Endothelial cell of hepatic sinusoid (primary cell): ENCODE measurements at regions not wholly inside any gene's neighbourhood (a gene's known extent, or its start where the extent isn't known, plus 50 kb on each side); places are given as distances from the start of the nearest gene placed in this dataset.
"Not testable (repeated sequence)": the region's sequence is repeated elsewhere in the genome, so short reads cannot be mapped to it uniquely, and the experiment has no call there.

Experiments used
- in situ Hi-C: cut with HindIII; loops from 2 replicates; pipeline ENCODE4 v1.10.0; 2017; ENCODE audit warnings: low sequenced_read_pairs

DNA sequence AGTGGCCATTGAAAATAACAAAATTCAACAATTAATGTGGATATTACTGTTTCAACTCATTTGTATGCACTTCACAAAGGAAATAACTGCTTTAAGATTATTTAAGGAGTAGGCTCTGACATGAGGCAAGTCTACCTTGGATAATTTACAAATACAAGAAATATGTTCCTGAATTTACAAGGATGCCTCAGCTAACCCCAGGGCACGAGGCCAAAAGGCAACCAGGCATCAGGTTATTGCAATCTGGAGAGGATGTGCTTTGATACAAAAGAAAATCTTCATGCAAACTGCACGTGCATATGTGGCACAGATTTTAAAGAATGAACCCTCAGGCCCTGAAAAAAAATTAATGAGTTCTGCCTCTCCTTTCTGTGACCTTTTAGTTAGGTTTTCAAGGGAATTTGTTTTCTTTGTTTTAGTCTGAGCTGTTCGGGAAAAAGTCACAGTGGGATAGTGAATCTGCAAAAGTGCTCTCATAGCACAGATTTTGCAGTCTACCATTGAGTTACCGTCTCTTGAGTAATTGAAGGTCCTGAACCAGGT lies 1304.2 kb upstream of the ADGRL4 start:
- in situ Hi-C loops: no loop called here

DNA sequence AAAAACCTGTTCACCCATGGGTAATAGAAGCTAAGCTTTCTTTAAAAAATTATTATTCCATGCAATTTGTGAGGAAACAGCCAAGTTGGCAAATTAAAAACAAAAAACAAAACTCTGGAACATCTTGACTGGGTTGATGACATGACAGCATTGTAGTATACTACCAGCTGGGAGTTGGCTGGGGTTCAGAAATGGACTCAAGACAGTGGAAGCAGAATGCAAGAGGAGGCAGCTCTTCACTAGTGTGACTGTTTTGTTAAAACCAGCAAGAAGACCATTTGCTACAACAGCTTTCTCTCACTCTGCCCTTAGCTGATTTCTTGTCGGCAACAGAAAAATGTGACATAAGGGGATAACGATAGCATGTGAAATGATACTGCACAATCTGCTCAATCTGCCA lies 1298.9 kb upstream of the ADGRL4 start:
- in situ Hi-C loops: no loop called here

DNA sequence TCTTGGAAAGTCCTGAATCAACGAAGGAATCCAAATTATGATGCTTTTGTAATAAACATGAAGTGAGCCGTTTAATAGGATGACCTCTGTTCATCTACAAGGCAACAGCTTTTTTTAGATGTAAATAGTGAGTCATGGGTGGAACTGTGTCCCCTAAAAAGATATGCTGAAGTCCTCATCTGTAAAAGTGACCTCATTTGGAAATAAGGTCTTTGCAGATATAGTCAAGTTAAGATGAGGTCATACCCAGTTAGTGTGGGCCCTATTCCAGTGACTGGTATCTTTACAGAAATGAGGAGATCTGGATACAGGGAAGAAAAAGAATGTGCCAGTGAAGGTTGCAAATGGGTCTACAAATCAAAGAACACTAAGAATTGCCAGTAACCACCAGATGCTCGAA lies 1287.3 kb upstream of the ADGRL4 start:
- in situ Hi-C loops: no loop called here

DNA sequence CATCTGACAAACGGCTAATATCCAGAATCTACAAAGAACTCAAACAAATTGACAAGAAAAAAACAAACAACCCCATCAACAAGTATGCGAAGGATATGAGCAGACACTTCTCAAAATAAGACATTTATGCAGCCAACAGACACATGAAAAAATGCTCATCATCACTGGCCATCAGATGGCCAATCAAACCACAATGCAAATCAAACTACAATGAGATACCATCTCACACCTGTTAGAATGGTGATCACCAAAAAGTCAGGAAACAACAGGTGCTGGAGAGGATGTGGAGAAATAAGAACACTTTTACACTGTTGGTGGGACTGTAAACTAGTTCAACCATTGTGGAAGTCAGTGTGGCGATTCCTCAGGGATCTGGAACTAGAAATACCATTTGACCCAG lies 1282.2 kb upstream of the ADGRL4 start:
- in situ Hi-C loops: not testable (repeated sequence)

DNA sequence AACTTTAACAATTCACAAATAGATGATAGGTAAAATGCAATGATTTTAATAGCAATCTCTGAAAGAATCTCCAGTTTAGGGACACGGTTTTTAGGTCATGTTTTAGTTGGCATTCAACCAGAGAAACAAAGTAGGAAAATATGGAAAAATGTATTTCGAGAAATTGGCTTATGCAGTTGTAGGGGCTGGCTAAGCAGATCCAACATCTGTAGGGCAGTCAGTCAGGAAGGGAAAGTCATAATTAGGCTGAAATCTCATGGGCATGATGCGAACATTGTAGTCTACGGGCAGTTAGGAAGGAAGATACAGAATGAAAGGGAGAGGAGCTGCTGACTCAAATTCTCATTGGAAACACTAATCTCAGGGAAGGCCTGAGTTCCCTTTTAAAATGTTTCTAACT lies 1276.0 kb upstream of the ADGRL4 start:
- in situ Hi-C loops: no loop called here

DNA sequence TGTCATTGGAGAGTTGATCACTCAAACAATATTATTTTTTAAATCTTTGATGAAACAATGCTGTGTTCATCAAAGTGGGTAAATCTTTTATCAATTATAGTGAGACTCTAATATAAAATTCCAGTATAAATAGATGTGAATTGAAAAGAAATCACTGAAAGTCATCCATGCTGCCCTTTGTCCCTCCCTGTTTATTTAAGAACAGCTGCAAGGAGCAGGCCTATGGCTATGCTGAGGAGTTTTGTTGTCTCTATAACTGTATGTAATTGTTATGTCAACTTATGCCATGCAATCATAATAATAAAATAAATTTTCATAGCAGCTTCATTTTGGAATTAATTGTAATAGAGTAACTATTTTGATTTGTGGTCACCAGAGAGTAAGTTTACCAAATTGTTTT lies 1272.4 kb upstream of the ADGRL4 start:
- in situ Hi-C loops: no loop called here

DNA sequence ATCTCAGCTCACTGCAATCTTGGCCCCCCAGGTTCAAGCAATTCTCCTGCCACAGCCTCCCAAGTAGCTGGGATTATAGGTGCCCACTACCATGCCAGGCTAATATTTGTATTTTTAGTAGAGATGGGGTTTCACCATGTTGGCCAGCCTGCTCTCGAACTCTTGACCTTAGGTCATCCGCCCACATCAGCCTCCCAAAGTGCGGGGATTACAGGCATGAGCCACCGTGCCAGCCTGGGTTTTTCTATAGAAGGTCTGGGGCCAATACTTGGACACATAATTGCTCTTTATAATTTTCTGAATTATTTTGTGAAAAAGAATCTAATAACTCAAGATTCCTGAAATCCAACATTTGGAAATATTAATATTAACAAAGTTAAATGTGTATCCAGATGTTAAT lies 1267.7 kb upstream of the ADGRL4 start:
- in situ Hi-C loops: no loop called here

DNA sequence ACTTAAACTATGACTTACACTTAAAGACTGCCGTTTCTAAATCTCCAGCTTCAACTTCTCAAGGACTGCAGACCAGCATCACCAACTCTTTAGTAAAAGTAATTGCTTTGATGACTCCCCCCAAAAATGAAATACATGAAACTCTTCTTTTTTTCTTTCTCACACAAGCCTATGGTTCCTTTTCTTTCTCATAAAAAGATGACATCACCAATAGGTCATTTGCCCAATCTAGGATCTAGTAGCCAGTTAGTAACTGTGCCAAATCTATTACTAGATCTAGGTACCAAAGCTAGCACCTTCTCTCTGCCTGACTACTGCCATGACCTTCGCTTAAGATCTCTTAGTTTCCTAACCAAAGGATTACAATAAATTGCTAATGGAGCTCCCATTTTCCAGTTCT lies 1266.0 kb upstream of the ADGRL4 start:
- in situ Hi-C loops: no loop called here

DNA sequence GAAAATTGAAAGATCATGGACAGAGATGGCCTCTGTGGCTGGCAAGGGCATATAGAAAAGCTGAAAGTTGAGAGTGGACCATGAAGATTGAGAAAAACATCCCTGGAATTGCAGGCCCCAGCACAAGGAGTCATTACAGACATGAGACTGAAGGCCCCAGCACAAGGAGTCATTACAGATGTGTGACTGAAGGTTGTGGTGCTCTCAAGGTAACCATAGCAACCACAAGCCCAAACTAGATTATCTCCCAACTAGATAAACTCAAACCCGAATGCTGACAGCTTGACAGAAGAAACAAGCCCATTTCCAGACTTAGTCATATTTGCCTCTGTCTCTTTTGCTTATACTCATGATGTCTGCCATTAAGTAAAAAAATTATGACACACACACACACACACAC lies 1252.1 kb upstream of the ADGRL4 start:
- in situ Hi-C loops: no loop called here

DNA sequence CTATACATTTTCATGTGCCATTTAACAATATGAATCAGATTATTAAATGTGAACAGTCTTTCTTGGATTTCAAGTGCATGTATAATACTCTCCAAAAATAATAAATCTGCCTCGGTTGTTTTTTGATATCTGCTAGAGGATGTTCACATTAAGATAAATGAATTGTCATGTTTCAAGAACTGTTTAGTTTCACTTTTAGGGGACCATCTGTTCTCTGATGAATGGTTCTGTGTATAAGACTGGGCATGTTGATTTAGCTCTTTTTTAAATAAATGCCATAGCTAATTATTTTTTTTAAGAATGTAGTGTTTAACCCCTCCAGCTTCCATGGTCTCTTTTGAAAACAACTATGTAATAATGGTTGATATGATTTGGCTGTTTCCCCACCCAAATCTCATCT lies 1245.1 kb upstream of the ADGRL4 start:
- in situ Hi-C loops: no loop called here

DNA sequence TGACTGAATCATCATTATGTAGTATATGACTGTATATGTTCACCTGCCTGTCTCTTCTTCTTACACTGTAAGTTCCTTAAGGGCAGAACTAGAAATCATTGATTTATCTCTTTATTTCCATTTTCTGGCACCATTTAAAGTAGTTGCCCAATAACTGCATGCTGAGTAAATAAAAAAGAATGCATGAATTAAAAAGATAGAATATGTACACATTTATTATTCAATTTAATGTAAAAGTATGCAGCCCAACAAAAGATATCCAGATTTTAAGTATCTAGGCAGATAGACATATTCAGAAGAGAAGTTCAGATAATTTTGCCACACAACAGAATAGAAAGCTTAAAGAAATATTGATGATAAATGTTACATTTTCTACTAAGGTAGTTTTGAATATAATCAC lies 1244.6 kb upstream of the ADGRL4 start:
- in situ Hi-C loops: no loop called here

DNA sequence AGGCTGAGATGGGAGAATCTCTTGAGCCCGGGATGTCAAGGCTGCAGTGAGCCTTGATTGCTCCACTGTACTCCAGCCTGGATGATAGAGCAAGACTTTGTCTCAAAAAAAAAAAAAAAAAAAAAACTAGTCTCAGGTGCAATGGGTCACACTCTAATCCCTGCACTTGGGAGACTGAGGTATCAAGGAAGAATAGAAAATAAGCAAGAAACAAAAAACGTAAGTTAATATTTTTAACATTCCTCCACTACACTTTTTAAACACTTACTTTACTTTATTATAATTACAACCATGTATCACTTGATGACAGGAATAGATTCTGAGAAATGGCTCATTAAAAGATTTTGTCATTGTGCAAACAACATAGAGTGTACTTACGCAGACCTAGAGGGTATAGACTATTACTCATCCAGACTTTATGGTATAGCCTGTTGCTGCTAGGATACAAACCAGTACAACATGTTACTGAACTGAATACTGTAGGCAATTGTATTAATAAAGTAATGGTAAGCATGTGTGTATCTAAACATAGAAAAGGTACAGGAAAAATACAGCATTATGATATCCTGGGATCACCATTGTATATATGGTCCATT lies 1244.1 kb upstream of the ADGRL4 start:
- in situ Hi-C loops: no loop called here

DNA sequence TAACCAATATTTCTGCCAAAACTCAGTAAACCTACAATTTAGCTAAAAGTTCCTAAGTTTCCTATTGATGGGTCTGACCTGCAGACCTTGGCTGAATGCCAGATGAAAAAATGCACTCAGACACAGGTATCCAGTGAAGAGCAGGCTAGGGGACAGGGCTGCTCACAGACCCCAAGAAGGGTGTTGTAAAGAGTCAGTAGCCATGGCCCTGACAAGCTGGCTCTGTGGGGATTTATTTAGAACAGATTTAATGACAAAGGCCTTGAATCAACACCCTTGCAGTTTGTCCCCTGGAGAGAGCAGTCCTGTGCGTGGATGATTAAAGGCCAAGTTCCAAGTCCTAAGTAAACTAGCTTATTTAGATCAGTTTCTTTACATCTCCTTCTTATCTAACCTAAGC lies 1243.2 kb upstream of the ADGRL4 start:
- in situ Hi-C loops: no loop called here

DNA sequence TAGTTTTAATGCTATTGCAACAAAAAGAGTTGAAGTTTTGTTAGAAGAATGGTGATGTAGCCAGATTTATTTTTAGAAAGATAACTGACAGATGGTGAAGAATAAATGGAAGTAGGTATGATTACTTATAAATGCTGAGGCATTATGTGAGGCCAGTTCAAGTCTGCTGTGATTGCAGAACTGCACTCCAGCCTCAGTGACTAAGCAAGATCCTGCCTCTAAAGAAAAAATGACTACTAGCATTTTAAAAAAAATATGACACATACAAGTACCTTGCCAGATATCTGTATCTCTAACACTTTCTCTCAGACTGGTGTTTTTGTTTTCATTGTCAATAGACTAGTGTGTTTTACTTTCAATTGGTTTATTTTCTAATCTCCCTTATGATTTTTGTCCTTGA lies 1242.4 kb upstream of the ADGRL4 start:
- in situ Hi-C loops: no loop called here

DNA sequence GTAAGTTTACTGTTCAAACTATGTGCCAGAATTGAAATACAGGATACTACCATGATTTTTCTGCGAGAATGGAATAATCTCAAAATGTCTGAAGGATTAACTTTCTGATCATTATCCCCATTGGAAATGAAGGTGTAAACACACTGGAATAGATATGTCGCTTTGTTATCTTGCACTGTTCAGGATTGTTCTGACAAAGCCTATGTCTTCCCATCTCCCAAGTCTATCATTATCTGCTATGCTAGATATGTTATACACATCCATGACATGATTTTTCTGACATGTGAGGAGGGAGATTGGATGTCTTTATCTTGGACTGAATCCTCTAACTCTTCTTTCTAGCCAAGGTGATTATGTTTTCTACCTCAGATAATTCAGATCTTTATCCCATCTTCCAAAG lies 1239.3 kb upstream of the ADGRL4 start:
- in situ Hi-C loops: no loop called here

DNA sequence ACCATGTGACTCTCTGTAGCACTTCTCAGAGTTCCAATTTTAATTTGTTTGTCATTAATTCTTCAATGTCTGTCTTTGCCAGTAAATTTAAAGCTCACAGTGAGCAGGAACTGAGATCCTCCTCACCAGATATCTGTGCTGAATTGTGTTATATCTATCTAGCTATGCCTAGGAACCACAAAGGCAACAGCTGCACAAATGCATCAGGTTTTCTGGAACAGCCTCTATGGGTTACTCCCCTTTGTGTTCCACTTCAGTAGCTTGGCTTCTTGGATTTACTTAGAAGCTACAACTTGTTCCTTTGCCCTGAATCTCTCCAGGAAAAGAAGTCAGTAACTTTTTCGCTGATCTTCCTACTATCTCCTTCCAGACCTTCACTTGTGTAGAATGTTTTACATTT lies 1237.8 kb upstream of the ADGRL4 start:
- in situ Hi-C loops: no loop called here

DNA sequence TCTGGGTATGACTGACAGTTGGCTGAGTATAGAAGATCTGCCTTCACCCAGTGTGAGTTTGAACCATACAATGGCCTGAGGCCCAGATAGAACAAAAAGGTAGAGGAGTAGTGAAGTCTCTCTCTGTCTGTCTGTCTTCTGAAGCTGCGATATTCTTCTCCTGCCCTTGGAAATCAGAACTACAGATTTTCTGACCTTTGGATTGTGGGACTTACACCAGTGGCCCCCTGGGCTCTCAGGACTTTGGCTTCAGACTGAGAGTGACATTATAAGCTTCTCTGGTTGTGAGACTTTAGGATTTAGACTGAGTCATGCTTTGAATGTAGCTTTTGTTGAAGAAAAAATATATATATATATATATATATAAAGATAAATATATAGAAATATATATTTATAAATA lies 1235.0 kb upstream of the ADGRL4 start:
- in situ Hi-C loops: no loop called here

DNA sequence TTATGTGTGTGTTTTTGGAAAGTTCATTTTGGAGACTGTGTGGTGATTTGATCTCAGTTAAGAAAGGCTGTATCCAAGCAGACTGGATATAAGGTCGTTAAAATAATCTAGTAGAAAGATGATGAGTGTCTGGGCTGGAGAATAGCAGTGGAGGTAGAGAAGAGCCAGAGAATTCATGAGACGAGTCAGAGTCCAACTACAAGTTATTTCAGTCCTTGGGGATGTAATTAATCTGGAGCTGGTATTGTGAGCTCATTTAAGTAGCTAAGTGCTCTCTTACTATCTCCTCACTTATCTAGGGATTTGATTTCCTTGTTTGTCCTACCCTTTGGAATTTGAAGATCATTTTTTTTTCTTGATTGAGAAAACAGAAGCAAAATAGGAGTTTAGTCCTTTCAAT lies 1219.0 kb upstream of the ADGRL4 start:
- in situ Hi-C loops: no loop called here

DNA sequence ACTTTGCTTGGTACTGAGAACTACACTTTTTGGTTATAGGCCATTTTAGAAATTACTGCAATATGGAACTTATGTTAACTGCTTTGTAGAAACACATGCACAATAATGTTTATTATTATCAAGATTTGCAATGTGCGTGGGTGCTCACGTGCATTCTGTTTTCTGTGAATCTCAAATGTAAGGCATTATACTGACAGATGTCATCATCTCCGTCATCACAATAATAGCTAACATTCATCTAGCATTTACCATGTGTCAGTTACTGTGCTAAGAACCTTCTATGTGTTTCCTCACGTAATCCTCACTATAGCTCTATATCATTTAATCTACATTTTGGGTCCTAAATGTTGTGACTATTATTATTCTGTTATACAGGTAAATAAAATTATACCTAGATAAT lies 1214.8 kb upstream of the ADGRL4 start:
- in situ Hi-C loops: no loop called here

DNA sequence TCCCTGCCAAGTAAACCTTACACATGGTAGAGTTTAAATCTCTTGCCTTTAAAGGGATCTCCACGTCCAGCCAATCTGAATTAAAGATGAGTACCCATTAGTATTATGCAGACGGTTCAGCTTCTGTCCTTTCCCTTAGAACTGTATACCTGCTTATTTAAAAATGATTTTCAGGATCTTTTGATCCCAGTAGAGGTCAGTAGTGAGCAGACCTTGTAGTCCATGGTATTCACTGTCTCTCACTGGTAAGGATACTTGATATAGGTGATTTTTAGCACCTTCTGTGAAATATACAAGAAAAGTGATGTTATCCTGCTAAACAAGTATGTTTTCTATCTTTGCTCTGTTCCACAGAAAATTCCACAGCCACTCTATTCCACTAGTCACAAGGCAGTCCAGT lies 1211.6 kb upstream of the ADGRL4 start:
- in situ Hi-C loops: no loop called here

DNA sequence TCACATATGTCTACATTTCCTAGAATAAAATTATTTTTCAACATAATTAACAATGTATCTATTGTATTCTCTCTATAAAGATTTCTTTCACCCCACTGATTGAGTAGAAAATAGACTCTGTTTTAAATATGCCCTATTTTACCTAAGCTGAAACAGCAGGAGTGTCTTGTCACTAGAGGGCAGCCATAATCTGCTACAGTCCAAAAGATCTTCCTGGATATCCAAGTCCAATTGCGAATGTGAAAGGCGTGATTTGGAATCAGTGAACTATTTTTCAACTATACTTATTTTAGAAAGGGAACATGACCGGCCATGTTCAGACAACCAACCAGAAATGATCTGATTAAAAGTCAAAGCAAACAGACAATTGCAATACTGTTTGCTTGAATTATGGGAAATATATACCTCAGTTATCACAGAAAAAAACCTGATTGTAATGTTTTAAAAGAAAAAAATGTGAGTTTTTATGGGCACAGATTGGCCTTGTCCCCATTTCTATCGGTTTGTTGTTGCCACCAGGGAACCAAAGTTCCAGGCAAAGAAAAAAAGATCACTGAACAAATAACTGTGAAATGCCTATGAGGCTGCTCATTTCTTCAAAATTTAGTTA lies 1211.0 kb upstream of the ADGRL4 start:
- in situ Hi-C loops: no loop called here

DNA sequence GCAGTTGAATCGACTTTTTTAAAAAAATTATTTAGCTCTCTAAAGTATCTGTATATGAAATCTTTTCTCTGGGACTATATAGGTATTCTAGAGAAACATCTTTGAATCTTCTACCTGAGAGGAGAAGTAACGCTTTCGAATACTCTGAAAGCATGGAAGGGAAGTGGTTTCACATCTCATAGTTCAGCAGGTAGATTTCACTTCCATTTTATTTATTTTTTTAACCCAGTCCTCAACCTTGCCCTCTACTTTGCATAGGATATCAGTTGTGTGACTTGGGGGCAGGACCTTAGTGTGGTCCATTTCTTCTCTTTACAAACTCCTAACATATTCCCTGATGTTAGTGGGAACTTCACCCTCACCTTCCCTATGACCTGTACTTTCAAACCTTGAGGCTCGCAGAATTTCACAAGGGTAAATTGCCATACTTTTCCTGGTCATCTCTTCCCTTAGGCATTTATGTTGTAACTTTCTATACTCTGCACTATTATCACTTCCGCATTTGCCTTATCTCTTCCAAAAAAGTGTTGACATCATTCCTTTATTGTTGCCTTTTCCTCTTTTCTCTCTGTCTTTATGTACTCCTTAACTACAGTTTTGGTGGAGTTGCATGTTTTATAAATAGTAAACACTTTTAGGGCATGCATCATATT lies 1208.5 kb upstream of the ADGRL4 start:
- in situ Hi-C loops: no loop called here

DNA sequence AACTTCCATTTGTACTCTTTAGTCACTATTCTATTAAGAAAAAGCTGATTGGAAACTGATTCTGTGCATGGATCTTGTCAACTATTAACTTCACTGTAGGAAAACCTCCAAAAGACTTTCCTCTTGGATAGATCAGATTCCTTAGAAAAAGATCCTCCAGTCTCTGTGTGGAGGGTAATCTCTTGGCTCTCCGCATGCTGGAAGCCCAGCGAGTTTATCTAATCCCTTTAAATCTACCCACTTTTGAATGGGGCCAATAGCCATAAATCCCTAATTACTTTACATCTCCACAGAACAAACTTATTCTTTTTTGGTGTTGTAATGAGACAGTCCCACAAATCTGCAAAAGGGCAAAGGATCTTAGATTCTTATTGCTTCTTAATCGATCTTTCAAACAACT lies 1206.4 kb upstream of the ADGRL4 start:
- in situ Hi-C loops: no loop called here
